HG02840 (cell line): ENCODE measurements at regions not wholly inside any gene's neighbourhood (a gene's known extent, or its start where the extent isn't known, plus 50 kb on each side); places are given as distances from the start of the nearest gene placed in this dataset.

Source experiments
- ATAC-seq: cut with Tn5 transposase; IDR thresholded peaks from one replicate; pipeline ENCODE4 v1.9.1; 2021; ENCODE audit warnings: mild to moderate bottlenecking, moderate library complexity, moderate number of reproducible peaks; ENCODE audit not compliant: unreplicated experiment, low FRiP score

- ATAC-seq: no peak
These were observed 1432.5 kb downstream of the BRD1 start for GRCh38 chr22:48395201-48395600.

GRCh38 chr22:48394787-48395186 is 1432.9 kb downstream of the BRD1 start:
- no peak for ATAC-seq

- no peak for ATAC-seq
These were observed 1433.8 kb downstream of the BRD1 start for GRCh38 chr22:48393885-48394284.

GRCh38 chr22:48393041-48393370 is 1434.7 kb downstream of the BRD1 start:
- ATAC-seq: no peak

GRCh38 chr22:48391820-48392219 is 1435.9 kb downstream of the BRD1 start:
- ATAC-seq: no peak

- no peak for ATAC-seq
These were observed 1436.4 kb downstream of the BRD1 start for GRCh38 chr22:48391171-48391711.

- no peak for ATAC-seq
These were observed 1437.8 kb downstream of the BRD1 start for GRCh38 chr22:48389916-48390315.

- no peak for ATAC-seq
These were observed 1445.5 kb downstream of the BRD1 start for GRCh38 chr22:48382197-48382596.

- ATAC-seq: no peak
These were observed 1447.5 kb downstream of the BRD1 start for GRCh38 chr22:48380016-48380665.

GRCh38 chr22:48379371-48379770 is 1448.3 kb downstream of the BRD1 start:
- ATAC-seq: no peak

- ATAC-seq: no peak
These were observed 1449.0 kb downstream of the BRD1 start for GRCh38 chr22:48378673-48379072.

- no peak for ATAC-seq
These were observed 1450.5 kb downstream of the BRD1 start for GRCh38 chr22:48376936-48377712.

- ATAC-seq: no peak
These were observed 1451.2 kb downstream of the BRD1 start for GRCh38 chr22:48376428-48376827.

GRCh38 chr22:48373626-48374173 is 1454.0 kb downstream of the BRD1 start:
- ATAC-seq: no peak

GRCh38 chr22:48372390-48372789 is 1455.3 kb downstream of the BRD1 start:
- no peak for ATAC-seq

- no peak for ATAC-seq
These were observed 1456.3 kb downstream of the BRD1 start for GRCh38 chr22:48371391-48371790.

- ATAC-seq: no peak
These were observed 1457.0 kb downstream of the BRD1 start for GRCh38 chr22:48370508-48371325.

- no peak for ATAC-seq
These were observed 1457.7 kb downstream of the BRD1 start for GRCh38 chr22:48369789-48370507.

GRCh38 chr22:48368975-48369525 is 1458.6 kb downstream of the BRD1 start:
- no peak for ATAC-seq

- no peak for ATAC-seq
These were observed 1459.9 kb downstream of the BRD1 start for GRCh38 chr22:48367731-48368130.
